Stimulated activated CD8-positive, alpha-beta memory T cell treated with anti-CD3 and anti-CD28 coated beads, Interleukin-15, amount 100 ng/mL, for 48 hours (primary cell): ENCODE measurements at regions not wholly inside any gene's neighbourhood (a gene's known extent, or its start where the extent isn't known, plus 50 kb on each side); places are given as distances from the start of the nearest gene placed in this dataset.

Experiments used
- DNase-seq, 2 donors: peaks; one replicate each; pipeline ENCODE4 v3.0.0-alpha.2; 2020; ENCODE audit warnings: low read depth in 2 of 2

GRCh38 chr17:51487947-51488346, 227.6 kb downstream of the UTP18 start:
- DNase-seq: peak in 1 of 2 donors; percentile 17

GRCh38 chr17:51491416-51491815, 231.1 kb downstream of the UTP18 start:
- no peak for DNase-seq

- no peak for DNase-seq
Measured at GRCh38 chr17:51493206-51493605, 232.9 kb downstream of the UTP18 start.

GRCh38 chr17:51496378-51496777, 236.0 kb downstream of the UTP18 start:
- no peak for DNase-seq

GRCh38 chr17:51499897-51500296, 239.6 kb downstream of the UTP18 start:
- no peak for DNase-seq

- no peak for DNase-seq
Measured at GRCh38 chr17:51500454-51500853, 240.1 kb downstream of the UTP18 start.

GRCh38 chr17:51505450-51505849, 245.1 kb downstream of the UTP18 start:
- DNase-seq: no peak

- no peak for DNase-seq
Measured at GRCh38 chr17:51507444-51507843, 247.1 kb downstream of the UTP18 start.

GRCh38 chr17:51508048-51508447, 247.7 kb downstream of the UTP18 start:
- DNase-seq: no peak

GRCh38 chr17:51510940-51511339, 250.6 kb downstream of the UTP18 start:
- DNase-seq: no peak

GRCh38 chr17:51512220-51512907, 252.0 kb downstream of the UTP18 start:
- no peak for DNase-seq

- no peak for DNase-seq
Measured at GRCh38 chr17:51516924-51517323, 256.6 kb downstream of the UTP18 start.

GRCh38 chr17:51524524-51524923, 264.2 kb downstream of the UTP18 start:
- no peak for DNase-seq

GRCh38 chr17:51526507-51526906, 266.2 kb downstream of the UTP18 start:
- DNase-seq: no peak

GRCh38 chr17:51527225-51527982, 267.1 kb downstream of the UTP18 start:
- no peak for DNase-seq

- no peak for DNase-seq
Measured at GRCh38 chr17:51528111-51528510, 267.8 kb downstream of the UTP18 start.

GRCh38 chr17:51533219-51533618, 272.9 kb downstream of the UTP18 start:
- no peak for DNase-seq

- DNase-seq: no peak
Measured at GRCh38 chr17:51533821-51534220, 273.5 kb downstream of the UTP18 start.

- DNase-seq: no peak
Measured at GRCh38 chr17:51536627-51537026, 276.3 kb downstream of the UTP18 start.

- DNase-seq: no peak
Measured at GRCh38 chr17:51537996-51538550, 277.7 kb downstream of the UTP18 start.

- no peak for DNase-seq
Measured at GRCh38 chr17:51540151-51540550, 279.8 kb downstream of the UTP18 start.

- no peak for DNase-seq
Measured at GRCh38 chr17:51541215-51541614, 280.9 kb downstream of the UTP18 start.

- no peak for DNase-seq
Measured at GRCh38 chr17:51546114-51546513, 285.8 kb downstream of the UTP18 start.
